ENCODE measurements at regions not wholly inside any gene's neighbourhood (a gene's known extent, or its start where the extent isn't known, plus 50 kb on each side); places are given as distances from the start of the nearest gene placed in this dataset.

GRCh38 chr17:74017466-74017865 is 186.0 kb upstream of the RPL38 start:
- Histone ChIP-seq H3K36me3 (no peaks in the 10 kb centered on the region), H3K27me3 (peaks cover 53% of the 10 kb centered on the region), H3K27ac (no peak overlapping the region), H3K9me3 (peaks cover 0 to 11% (median 0%) of the 10 kb centered on the region in 3 donors), H3K4me1 (no peaks in the 10 kb centered on the region), H3K4me3 (no peak overlapping the region)
- no peak for ATAC-seq
- WGBS, 2 donors (ENCODE audit: low coverage in 1 of 2) = 62 to 67% methylated on average over 5 to 6 of the region's 8 CpGs
- TF ChIP-seq POLR2AphosphoS5 (IDR thresholded peaks at IDR 0.05) = no peak

- ATAC-seq = no peak
- Histone ChIP-seq H3K9me3 (peaks cover 0 to 11% (median 0%) of the 10 kb centered on the region in 3 donors), H3K4me3 (no peak overlapping the region), H3K4me1 (no peaks in the 10 kb centered on the region), H3K27me3 (peaks cover 58% of the 10 kb centered on the region), H3K27ac (no peak overlapping the region), H3K36me3 (no peaks in the 10 kb centered on the region)
- WGBS, 2 donors (ENCODE audit: low coverage in 1 of 2) = 41 to 69% methylated on average over 2 to 4 of the region's 4 CpGs
- TF ChIP-seq EP300 (IDR thresholded peaks at IDR 0.05) (no peak), CTCF (IDR thresholded peaks at IDR 0.05) (no peak)
Measured at GRCh38 chr17:74018115-74018514, 185.4 kb upstream of the RPL38 start.

- Histone ChIP-seq H3K36me3 (no peaks in the 10 kb centered on the region), H3K4me3 (no peak overlapping the region), H3K27ac (no peak overlapping the region), H3K27me3 (peaks cover 57% of the 10 kb centered on the region), H3K4me1 (no peaks in the 10 kb centered on the region), H3K9me3 (peaks cover 0 to 12% (median 0%) of the 10 kb centered on the region in 3 donors)
- no peak for TF ChIP-seq POLR2A (IDR thresholded peaks at IDR 0.05)
- TF ChIP-seq CTCF (IDR thresholded peaks at IDR 0.05) = no peak
- TF ChIP-seq EP300 (IDR thresholded peaks at IDR 0.05) = no peak
- TF ChIP-seq POLR2AphosphoS5 (IDR thresholded peaks at IDR 0.05) = no peak
- WGBS, 2 donors (ENCODE audit: low coverage in 1 of 2) = 70 to 75% methylated on average over 6 of the region's 6 CpGs
- ATAC-seq = no peak
Measured at GRCh38 chr17:74019271-74019670, 184.2 kb upstream of the RPL38 start.

- WGBS, 2 donors (ENCODE audit: low coverage in 1 of 2) = no CpG with 5 or more reads among the region's 1 CpG
- Histone ChIP-seq H3K4me1 (no peaks in the 10 kb centered on the region), H3K4me3 (no peak overlapping the region), H3K27me3 (peaks cover 59% of the 10 kb centered on the region), H3K27ac (no peak overlapping the region), H3K9me3 (peaks cover 0 to 17% (median 0%) of the 10 kb centered on the region in 3 donors), H3K36me3 (no peaks in the 10 kb centered on the region)
- ATAC-seq = no peak
- TF ChIP-seq POLR2AphosphoS5 (IDR thresholded peaks at IDR 0.05) (no peak), CTCF (IDR thresholded peaks at IDR 0.05) (no peak)
Measured at GRCh38 chr17:74019860-74020259, 183.6 kb upstream of the RPL38 start.

- TF ChIP-seq EP300 (IDR thresholded peaks at IDR 0.05) (no peak), POLR2A (IDR thresholded peaks at IDR 0.05) (no peak), CTCF (IDR thresholded peaks at IDR 0.05) (no peak), POLR2AphosphoS5 (IDR thresholded peaks at IDR 0.05) (no peak)
- 34 to 60% methylated on average over 2 to 3 of the region's 3 CpGs for WGBS, 2 donors (ENCODE audit: low coverage in 1 of 2)
- no peak overlapping the region for H3K4me3 ChIP-seq
- H3K27me3 ChIP-seq = peaks cover 58% of the 10 kb centered on the region
- no peak for ATAC-seq
- H3K4me1 ChIP-seq = no peaks in the 10 kb centered on the region
- H3K36me3 ChIP-seq = no peaks in the 10 kb centered on the region
- no peak overlapping the region for H3K27ac ChIP-seq
- peaks cover 0 to 12% (median 0%) of the 10 kb centered on the region in 3 donors for H3K9me3 ChIP-seq
Measured at GRCh38 chr17:74020522-74020921, 183.0 kb upstream of the RPL38 start.
